ENCODE measurements at regions not wholly inside any gene's neighbourhood (a gene's known extent, or its start where the extent isn't known, plus 50 kb on each side); places are given as distances from the start of the nearest gene placed in this dataset.
A peak's percentile ranks its signal among the peaks of the same experiment; 100 is the strongest.

DNA sequence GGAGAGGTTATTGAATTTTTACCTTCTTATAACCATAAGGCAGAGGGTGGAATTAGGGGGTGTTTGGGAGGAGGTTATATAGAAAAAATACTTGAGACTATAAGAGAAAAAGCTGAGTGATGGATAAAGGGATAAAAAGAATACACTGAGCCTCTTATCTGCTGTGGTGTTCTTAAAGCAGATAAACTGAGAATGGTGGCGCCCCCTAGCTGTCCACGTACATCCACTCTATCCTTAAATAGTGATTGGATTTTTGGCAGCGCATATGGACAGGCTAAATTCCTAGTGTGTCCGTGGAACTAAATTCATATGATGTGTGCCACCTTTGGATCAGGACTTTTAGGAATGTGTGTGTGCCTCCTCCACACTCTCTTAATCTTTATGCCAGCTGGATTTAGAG, 121.1 kb downstream of the OXSM start:
- TF ChIP-seq, protein P1, sequence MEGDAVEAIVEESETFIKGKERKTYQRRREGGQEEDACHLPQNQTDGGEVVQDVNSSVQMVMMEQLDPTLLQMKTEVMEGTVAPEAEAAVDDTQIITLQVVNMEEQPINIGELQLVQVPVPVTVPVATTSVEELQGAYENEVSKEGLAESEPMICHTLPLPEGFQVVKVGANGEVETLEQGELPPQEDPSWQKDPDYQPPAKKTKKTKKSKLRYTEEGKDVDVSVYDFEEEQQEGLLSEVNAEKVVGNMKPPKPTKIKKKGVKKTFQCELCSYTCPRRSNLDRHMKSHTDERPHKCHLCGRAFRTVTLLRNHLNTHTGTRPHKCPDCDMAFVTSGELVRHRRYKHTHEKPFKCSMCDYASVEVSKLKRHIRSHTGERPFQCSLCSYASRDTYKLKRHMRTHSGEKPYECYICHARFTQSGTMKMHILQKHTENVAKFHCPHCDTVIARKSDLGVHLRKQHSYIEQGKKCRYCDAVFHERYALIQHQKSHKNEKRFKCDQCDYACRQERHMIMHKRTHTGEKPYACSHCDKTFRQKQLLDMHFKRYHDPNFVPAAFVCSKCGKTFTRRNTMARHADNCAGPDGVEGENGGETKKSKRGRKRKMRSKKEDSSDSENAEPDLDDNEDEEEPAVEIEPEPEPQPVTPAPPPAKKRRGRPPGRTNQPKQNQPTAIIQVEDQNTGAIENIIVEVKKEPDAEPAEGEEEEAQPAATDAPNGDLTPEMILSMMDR (IDR thresholded peaks at IDR 0.05; ENCODE audit: extremely low read depth in 1 of 2, insufficient read depth in 1 of 2, low read depth in 1 of 2, low read length in 2 of 2), result peak; percentile 44 to 48
- TF ChIP-seq EZH2 (IDR thresholded peaks at IDR 0.05; ENCODE audit: borderline replicate concordance, low read depth, low read length, severe bottlenecking), result no peak

Data from endothelial cell of umbilical vein (primary cell).